ENCODE measurements at regions not wholly inside any gene's neighbourhood (a gene's known extent, or its start where the extent isn't known, plus 50 kb on each side); places are given as distances from the start of the nearest gene placed in this dataset.

GRCh38 chr6:105771313-105771970, 314.7 kb upstream of the PRDM1 start:
- DNase-seq (ENCODE audit: low read depth in 2 of 3, low spot score in 1 of 3) = no peak

DNA sequence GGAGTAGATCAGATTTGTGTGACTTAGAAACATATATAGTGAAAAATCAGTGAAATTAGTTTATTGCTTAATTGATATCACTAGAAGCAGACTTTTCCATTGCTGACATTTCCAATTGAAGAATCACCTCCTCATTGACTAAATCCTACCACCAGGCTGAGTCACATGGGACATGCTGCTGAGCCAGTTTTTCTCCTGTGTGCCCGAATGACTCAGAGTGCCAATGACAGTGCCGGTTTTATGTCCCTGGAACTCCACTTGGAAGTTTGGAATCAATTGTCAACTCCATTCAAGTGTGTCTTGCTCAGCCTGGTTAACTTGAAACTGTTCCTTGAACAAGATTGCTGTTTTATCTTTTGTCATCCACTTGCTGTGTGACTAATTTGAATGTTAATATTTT, 316.1 kb upstream of the PRDM1 start:
- no peak for DNase-seq (ENCODE audit: low read depth in 2 of 3, low spot score in 1 of 3)

GRCh38 chr6:105769197-105769596, 316.9 kb upstream of the PRDM1 start:
- no peak for DNase-seq (ENCODE audit: low read depth in 2 of 3, low spot score in 1 of 3)

DNA sequence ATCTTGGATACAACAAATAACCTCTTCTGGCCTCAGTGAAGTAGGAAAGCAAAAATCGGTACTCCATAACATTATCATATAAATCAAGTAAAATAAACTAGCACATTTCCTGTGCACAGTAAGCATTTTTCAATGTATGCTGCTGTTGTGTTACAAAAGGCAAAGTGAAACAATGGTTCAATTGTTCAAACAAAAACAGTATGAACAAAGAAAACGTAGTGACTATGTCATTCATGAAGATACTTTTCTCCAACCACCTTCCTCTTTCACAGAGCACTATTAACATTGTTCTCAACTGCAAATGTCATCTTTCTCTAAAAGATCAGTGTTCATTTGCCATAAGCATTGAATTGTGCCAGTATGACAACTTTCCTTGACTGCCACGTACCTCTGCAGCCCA, 318.6 kb upstream of the PRDM1 start:
- no peak for DNase-seq (ENCODE audit: low read depth in 2 of 3, low spot score in 1 of 3)

GRCh38 chr6:105765239-105765638, 320.9 kb upstream of the PRDM1 start:
- no peak for DNase-seq (ENCODE audit: low read depth in 2 of 3, low spot score in 1 of 3)

GRCh38 chr6:105764315-105764714, 321.8 kb upstream of the PRDM1 start:
- no peak for DNase-seq (ENCODE audit: low read depth in 2 of 3, low spot score in 1 of 3)

DNA sequence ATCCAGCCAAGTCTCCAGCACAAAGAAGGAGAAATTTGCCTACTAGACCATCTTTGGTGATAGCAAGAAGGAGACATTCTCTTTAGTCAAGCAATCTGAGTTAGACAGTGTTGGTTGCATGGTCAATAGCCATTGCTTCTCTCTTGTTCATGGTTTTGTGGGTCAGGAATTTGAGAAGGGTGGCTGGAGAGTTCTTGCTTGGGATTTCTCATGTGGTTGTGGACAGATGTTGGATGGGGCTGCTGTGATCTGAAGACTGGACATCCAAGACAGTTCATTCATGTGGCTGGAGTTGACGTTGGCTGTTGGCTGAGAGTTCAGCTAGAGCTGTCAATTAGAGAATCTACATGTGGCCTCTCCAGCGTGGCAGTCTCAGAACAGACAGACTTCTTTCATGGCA, 322.3 kb upstream of the PRDM1 start:
- DNase-seq (ENCODE audit: low read depth in 2 of 3, low spot score in 1 of 3) = no peak

- DNase-seq (ENCODE audit: low read depth in 2 of 3, low spot score in 1 of 3) = no peak
These were observed 325.4 kb upstream of the PRDM1 start for GRCh38 chr6:105760746-105761145.

DNA sequence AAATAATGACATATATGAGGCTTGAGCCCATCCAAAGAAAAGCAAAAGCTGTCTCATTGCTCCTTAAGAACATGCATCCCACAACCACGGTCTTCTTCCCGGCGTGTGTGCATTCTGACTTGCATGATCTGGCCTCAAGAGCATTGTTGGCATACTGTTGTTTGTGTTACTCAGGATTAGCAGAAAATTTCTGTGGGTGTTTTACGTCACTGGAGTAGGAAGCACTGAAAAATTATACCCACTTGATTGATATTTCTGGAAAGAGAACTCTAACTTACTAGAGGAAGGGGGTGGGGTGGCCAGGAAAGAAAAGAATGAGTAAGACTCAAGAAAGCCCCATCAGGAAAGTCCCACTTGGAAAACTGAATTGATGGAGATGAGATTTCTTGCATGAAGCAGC, 326.2 kb upstream of the PRDM1 start:
- no peak for DNase-seq (ENCODE audit: low read depth in 2 of 3, low spot score in 1 of 3)

DNA sequence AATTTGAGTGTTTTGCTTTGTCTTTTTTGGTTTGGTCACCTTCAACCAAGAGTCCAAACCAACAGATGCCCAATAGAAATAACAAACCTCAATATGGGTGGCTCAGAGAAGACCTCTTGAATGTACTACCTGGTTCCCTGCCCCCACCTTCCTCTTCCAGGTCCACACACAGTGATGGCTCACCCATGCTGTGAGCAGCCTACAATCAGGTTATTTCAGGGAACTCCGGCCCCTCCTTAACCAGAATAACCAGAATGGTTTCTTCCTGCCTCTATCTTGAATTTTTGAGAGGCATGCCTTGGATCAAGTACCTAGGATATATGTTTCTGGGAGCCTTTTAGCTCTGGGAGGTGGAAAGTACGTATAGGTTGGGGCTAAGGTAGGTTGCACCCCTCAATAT, 327.1 kb upstream of the PRDM1 start:
- DNase-seq (ENCODE audit: low read depth in 2 of 3, low spot score in 1 of 3) = no peak

GRCh38 chr6:105757512-105758200, 328.5 kb upstream of the PRDM1 start:
- no peak for DNase-seq (ENCODE audit: low read depth in 2 of 3, low spot score in 1 of 3)

GRCh38 chr6:105755885-105756284, 330.3 kb upstream of the PRDM1 start:
- no peak for DNase-seq (ENCODE audit: low read depth in 2 of 3, low spot score in 1 of 3)

DNA sequence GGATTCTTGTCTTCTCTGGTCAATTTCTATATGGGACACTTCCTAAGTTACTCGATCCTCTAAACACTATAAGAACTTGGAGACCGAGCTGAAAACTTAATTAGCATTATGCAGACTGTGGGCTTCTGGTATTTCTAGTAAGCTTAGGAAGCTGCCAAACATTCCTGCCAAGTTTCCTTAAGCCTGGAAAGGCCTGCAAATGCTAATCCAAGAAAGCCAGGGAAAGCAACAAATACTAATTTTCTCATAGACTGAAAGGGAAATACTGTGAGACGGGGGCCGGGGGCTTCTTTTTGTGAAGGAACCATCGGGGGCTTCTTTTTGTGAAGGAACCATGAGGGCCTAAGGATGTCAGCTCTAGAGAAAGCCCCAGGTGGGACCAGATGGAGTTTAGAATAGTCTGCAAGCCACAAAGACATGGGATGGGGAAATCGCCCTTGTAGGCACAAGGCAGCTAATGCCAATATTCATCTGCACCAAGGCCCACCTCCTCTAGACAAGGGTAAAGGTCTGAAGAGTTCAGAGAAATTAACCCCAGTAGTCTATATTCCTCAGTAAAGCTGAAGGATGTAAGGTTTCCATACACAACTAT, 332.4 kb upstream of the PRDM1 start:
- no peak for DNase-seq (ENCODE audit: low read depth in 2 of 3, low spot score in 1 of 3)

DNA sequence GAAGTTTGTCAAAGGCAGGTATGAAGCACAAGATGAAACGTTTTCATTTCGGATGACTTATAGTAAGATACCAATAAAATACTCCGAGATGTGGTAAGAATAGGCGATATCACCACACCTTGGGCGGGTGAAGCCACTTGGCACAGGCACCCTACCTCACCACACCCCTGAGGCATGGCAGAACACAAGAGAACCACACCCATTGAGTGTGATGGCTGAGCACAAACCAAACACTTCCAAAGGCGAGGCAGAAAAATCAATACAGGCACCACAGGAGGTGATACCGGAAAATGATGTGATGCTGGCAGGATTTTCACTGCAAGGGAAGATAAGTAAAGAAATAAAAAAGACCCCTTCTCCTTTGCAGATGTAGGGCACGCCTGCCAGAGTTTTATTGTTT, 332.9 kb upstream of the PRDM1 start:
- DNase-seq (ENCODE audit: low read depth in 2 of 3, low spot score in 1 of 3) = no peak

DNA sequence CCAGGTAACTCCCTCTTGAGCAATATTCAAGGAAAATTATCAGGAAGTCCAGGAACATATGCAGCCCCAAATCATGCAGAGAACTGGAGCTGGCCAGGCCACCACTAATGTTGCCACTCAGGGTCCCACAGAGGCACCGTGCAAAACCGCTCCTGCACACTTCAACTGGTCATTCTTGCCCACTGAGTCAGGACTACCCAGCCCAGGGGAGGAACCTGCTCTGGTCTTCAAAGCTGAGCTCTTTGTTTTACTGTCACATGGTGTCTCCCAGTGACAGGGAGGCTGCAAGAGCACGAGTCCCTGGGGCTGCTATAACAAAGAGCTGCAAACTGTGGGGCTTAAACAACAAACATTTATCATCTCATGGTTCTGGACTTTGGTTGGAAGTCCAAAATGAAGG, 336.0 kb upstream of the PRDM1 start:
- DNase-seq (ENCODE audit: low read depth in 2 of 3, low spot score in 1 of 3) = no peak

- no peak for DNase-seq (ENCODE audit: low read depth in 2 of 3, low spot score in 1 of 3)
These were observed 337.4 kb upstream of the PRDM1 start for GRCh38 chr6:105748737-105749161.

GRCh38 chr6:105747823-105748405, 338.2 kb upstream of the PRDM1 start:
- DNase-seq (ENCODE audit: low read depth in 2 of 3, low spot score in 1 of 3) = no peak

GRCh38 chr6:105746509-105746908, 339.6 kb upstream of the PRDM1 start:
- no peak for DNase-seq (ENCODE audit: low read depth in 2 of 3, low spot score in 1 of 3)

DNA sequence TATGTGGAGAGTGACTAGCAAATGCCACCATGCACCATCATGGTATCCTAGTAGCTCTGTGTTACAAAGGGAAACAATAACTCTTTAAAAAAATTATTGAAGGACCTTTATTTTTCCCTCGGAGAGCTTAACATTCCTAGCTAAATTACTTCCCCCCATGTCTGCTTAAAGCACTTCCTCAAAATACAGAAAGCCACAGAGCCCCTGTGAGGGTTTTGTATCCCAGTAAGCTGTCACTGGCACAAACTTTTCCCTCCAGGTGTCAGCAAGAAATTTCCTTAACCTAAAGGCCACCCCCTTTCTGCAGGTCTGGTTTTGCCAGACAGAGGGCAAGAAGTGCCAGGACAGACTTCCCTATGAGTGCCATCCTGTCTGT, 340.0 kb upstream of the PRDM1 start:
- DNase-seq (ENCODE audit: low read depth in 2 of 3, low spot score in 1 of 3) = no peak

DNA sequence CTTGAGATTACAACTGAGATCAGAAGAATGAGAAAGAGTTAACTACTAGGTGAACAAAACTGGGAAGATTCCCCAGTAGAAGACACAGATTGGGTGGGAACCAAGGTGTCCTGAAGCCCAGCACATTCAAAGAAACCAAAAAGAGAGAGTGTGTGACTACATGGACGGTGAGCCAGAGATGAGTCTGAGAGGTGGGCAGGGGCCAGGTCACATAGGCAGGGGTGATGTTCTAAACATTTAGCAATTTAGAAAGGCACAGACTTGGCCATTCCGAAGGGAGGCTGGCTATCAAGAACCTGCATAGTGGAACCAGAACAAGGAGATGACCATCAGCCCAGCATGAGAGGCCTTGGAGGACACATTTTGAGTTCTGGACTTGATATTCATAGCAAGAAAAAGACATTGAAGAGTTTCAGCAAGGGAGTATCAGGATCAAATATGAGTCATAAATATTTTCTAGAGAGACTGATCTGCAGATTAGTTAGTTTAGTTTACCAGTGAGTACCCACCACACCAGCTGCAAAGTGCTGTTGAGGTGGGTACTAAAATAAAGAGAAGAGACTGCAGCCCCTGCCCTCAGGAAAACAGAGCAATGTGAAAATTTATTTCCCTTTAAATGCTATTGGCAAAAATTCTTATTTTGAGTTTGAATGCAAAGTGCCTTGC, 340.5 kb upstream of the PRDM1 start:
- DNase-seq (ENCODE audit: low read depth in 2 of 3, low spot score in 1 of 3) = no peak

- no peak for DNase-seq (ENCODE audit: low read depth in 2 of 3, low spot score in 1 of 3)
These were observed 341.3 kb upstream of the PRDM1 start for GRCh38 chr6:105744815-105745214.

Data from stimulated activated CD4-positive, alpha-beta T cell treated with anti-CD3 and anti-CD28 coated beads, Interleukin-12 subunit alpha, Interleukin-12 subunit beta, amount 100 ng/mL, for 48 hours (primary cell).